CD4-positive, alpha-beta T cell treated with Interleukin-12 subunit alpha and Interleukin-12 subunit beta, for 1 hour (primary cell): ENCODE measurements at regions not wholly inside any gene's neighbourhood (a gene's known extent, or its start where the extent isn't known, plus 50 kb on each side); places are given as distances from the start of the nearest gene placed in this dataset.
A peak's percentile ranks its signal among the peaks of the same experiment; 100 is the strongest.
"Not testable (repeated sequence)": the region's sequence is repeated elsewhere in the genome, so short reads cannot be mapped to it uniquely, and the experiment has no call there.

Experiments used
- DNase-seq: peaks from one replicate; pipeline ENCODE4 v3.0.0-alpha.2; 2020

GRCh38 chr2:144631636-144632035 is 111.7 kb upstream of the ZEB2 start:
- DNase-seq: no peak

GRCh38 chr2:144630459-144631215 is 110.7 kb upstream of the ZEB2 start:
- DNase-seq: no peak

GRCh38 chr2:144629935-144630334 is 110.0 kb upstream of the ZEB2 start:
- DNase-seq: no peak

GRCh38 chr2:144628566-144628965 is 108.6 kb upstream of the ZEB2 start:
- DNase-seq: no peak

- no peak for DNase-seq
Measured at GRCh38 chr2:144625626-144626025, 105.7 kb upstream of the ZEB2 start.

GRCh38 chr2:144625226-144625625 is 105.3 kb upstream of the ZEB2 start:
- DNase-seq: no peak

GRCh38 chr2:144624451-144624850 is 104.5 kb upstream of the ZEB2 start:
- DNase-seq: no peak

- DNase-seq: not testable (repeated sequence)
Measured at GRCh38 chr2:144622373-144622772, 102.5 kb upstream of the ZEB2 start.

- DNase-seq: no peak
Measured at GRCh38 chr2:144621266-144621665, 101.3 kb upstream of the ZEB2 start.

GRCh38 chr2:144619760-144620159 is 99.8 kb upstream of the ZEB2 start:
- DNase-seq: no peak

GRCh38 chr2:144617171-144617570 is 97.3 kb upstream of the ZEB2 start:
- not testable (repeated sequence) for DNase-seq

- no peak for DNase-seq
Measured at GRCh38 chr2:144615866-144616565, 96.1 kb upstream of the ZEB2 start.

- peak; percentile 14 for DNase-seq
Measured at GRCh38 chr2:144607891-144608521, 88.1 kb upstream of the ZEB2 start.

GRCh38 chr2:144607099-144607498 is 87.2 kb upstream of the ZEB2 start:
- DNase-seq: no peak

- no peak for DNase-seq
Measured at GRCh38 chr2:144606466-144607095, 86.7 kb upstream of the ZEB2 start.

- no peak for DNase-seq
Measured at GRCh38 chr2:144605231-144605840, 85.4 kb upstream of the ZEB2 start.

GRCh38 chr2:144603334-144603733 is 83.4 kb upstream of the ZEB2 start:
- DNase-seq: no peak

- DNase-seq: no peak
Measured at GRCh38 chr2:144598906-144599305, 79.0 kb upstream of the ZEB2 start.

- peak; percentile 22 for DNase-seq
Measured at GRCh38 chr2:144597894-144598593, 78.1 kb upstream of the ZEB2 start.

GRCh38 chr2:144597388-144597787 is 77.5 kb upstream of the ZEB2 start:
- no peak for DNase-seq

GRCh38 chr2:144596073-144596871 is 76.4 kb upstream of the ZEB2 start:
- peak; percentile 29 for DNase-seq

GRCh38 chr2:144595686-144596072 is 75.8 kb upstream of the ZEB2 start:
- DNase-seq: no peak
